PC-9 (cell line): ENCODE measurements at regions not wholly inside any gene's neighbourhood (a gene's known extent, or its start where the extent isn't known, plus 50 kb on each side); places are given as distances from the start of the nearest gene placed in this dataset.

Experiments
- BruUV-seq: library from RNA; stranded (reverse); fragments of 400-500 nt; replicated peaks from 2 replicates; lab custom pipeline; 2021; lab: Mats Ljungman, UMichigan
- CTCF ChIA-PET: fragments of 300-600 bp; sonication (Branson Sonifier 250); formaldehyde crosslinking; loops from one replicate; lab custom pipeline; 2022; ENCODE audit warnings: antibody characterized with exemption; lab: Charles Lee
- POLR2A ChIA-PET: fragments of 300-600 bp; sonication (Branson Sonifier 250); formaldehyde crosslinking; loops from one replicate; lab custom pipeline; 2022; ENCODE audit warnings: antibody characterized with exemption; ENCODE audit not compliant: unreplicated experiment; lab: Charles Lee
- DNase-seq, 2 experiments: peaks; one replicate each; pipeline versions ENCODE4 v3.0.0 to v3.0.0-alpha.2; 2015 to 2022; ENCODE audit warnings: mixed read lengths in 1 of 2
- H2AFZ ChIP-seq: fragments of 200-600 bp; sonication (generic); 2 replicates; pipeline ENCODE4 v1.8.1; 2017; ENCODE audit warnings: antibody characterized with exemption
- H3F3A ChIP-seq: fragments of 200-600 bp; sonication (generic); 2 replicates; pipeline ENCODE4 v1.8.1; 2017; ENCODE audit warnings: antibody characterized with exemption, mild to moderate bottlenecking, low read depth; ENCODE audit not compliant: insufficient read depth
- H3K27ac ChIP-seq: fragments of 200-600 bp; sonication (generic); 2 replicates; pipeline ENCODE4 v1.6.1; 2016; ENCODE audit warnings: mixed run types
- H3K27me3 ChIP-seq: fragments of 200-600 bp; sonication (generic); 2 replicates; pipeline ENCODE4 v1.6.1; 2016; ENCODE audit warnings: low read depth, mixed run types; ENCODE audit not compliant: insufficient read depth
- H3K36me3 ChIP-seq: fragments of 200-600 bp; sonication (generic); 2 replicates; pipeline ENCODE4 v1.6.1; 2016; ENCODE audit warnings: low read depth, mixed run types
- H3K4me1 ChIP-seq: fragments of 200-600 bp; sonication (generic); replicated peaks from 2 replicates; pipeline ENCODE4 v1.6.1; 2016; ENCODE audit warnings: mixed run types; ENCODE audit not compliant: insufficient read depth
- H3K4me2 ChIP-seq: fragments of 200-600 bp; sonication (generic); 2 replicates; pipeline ENCODE4 v1.6.1; 2017; ENCODE audit warnings: mixed run types
- H3K4me3 ChIP-seq: fragments of 200-600 bp; sonication (generic); 2 replicates; pipeline ENCODE4 v1.6.1; 2016; ENCODE audit warnings: mixed run types
- H3K79me2 ChIP-seq: fragments of 200-600 bp; sonication (generic); 2 replicates; pipeline ENCODE4 v1.6.1; 2017; ENCODE audit warnings: low read depth, mixed run types
- H3K9me2 ChIP-seq: fragments of 200-600 bp; sonication (generic); 2 replicates; pipeline ENCODE4 v1.8.1; 2017; ENCODE audit warnings: mild to moderate bottlenecking; ENCODE audit not compliant: insufficient read depth
- H3K9me3 ChIP-seq: fragments of 200-600 bp; sonication (generic); 2 replicates; pipeline ENCODE4 v1.8.1; 2016; ENCODE audit warnings: low read depth; ENCODE audit not compliant: insufficient read depth
- H4K20me1 ChIP-seq: fragments of 200-600 bp; sonication (generic); 2 replicates; pipeline ENCODE4 v1.8.1; 2017; ENCODE audit not compliant: insufficient read depth
- EZH2 ChIP-seq: fragments of 200-600 bp; sonication (generic); IDR thresholded peaks from 2 replicates; pipeline ENCODE4 v1.8.0; 2017; ENCODE audit warnings: antibody characterized with exemption, low read depth
- intact Hi-C: fragments of 100-400 bp; cut with micrococcal nuclease; formaldehyde crosslinking; loops from one replicate; pipeline ENCODE4 v1.10.0; 2022; ENCODE audit not compliant: unreplicated experiment
- TF ChIP-seq, protein P1 (sequence below): fragments of 200-600 bp; sonication (generic); conservative IDR thresholded peaks from 2 replicates; pipeline ENCODE4 v1.6.1; 2017; ENCODE audit warnings: mixed run types, antibody characterized with exemption, mild to moderate bottlenecking, moderate library complexity

DNA sequence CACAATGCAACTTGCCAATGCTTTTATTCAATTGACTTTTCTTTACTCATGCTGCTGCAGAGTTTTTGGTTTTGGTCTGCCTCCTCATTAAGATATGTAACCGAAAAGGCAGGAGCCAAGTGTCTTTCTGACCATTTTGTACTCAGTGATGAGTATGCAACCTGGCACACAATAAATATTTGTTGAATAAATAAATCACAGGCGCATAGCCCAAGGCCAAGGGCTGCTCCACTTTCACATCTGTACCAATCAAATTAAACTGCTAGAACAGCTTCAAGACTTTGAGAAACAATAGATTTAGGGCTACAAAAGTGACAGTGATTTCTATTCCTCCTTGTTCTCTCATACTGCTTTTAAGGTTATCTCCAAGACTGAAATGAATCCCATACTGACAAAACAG lies 828.2 kb downstream of the RNF144A start:
- no peaks in the 10 kb centered on the region for H3K9me3 ChIP-seq
- POLR2A ChIA-PET: no interaction called here
- H3K79me2 ChIP-seq: no peaks in the 10 kb centered on the region
- H3F3A ChIP-seq: no peaks in the 10 kb centered on the region
- H3K4me3 ChIP-seq: no peak overlapping the region
- H2AFZ ChIP-seq: no peak overlapping the region
- no peak overlapping the region for H3K4me2 ChIP-seq
- H3K27me3 ChIP-seq: no peaks in the 10 kb centered on the region
- TF ChIP-seq, protein P1, sequence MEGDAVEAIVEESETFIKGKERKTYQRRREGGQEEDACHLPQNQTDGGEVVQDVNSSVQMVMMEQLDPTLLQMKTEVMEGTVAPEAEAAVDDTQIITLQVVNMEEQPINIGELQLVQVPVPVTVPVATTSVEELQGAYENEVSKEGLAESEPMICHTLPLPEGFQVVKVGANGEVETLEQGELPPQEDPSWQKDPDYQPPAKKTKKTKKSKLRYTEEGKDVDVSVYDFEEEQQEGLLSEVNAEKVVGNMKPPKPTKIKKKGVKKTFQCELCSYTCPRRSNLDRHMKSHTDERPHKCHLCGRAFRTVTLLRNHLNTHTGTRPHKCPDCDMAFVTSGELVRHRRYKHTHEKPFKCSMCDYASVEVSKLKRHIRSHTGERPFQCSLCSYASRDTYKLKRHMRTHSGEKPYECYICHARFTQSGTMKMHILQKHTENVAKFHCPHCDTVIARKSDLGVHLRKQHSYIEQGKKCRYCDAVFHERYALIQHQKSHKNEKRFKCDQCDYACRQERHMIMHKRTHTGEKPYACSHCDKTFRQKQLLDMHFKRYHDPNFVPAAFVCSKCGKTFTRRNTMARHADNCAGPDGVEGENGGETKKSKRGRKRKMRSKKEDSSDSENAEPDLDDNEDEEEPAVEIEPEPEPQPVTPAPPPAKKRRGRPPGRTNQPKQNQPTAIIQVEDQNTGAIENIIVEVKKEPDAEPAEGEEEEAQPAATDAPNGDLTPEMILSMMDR: no peak
- TF ChIP-seq EZH2: no peak
- DNase-seq: no peak
- H4K20me1 ChIP-seq: no peaks in the 10 kb centered on the region
- no peaks in the 10 kb centered on the region for H3K36me3 ChIP-seq
- CTCF ChIA-PET: no interaction called here
- H3K4me1 ChIP-seq: no peaks in the 10 kb centered on the region
- no peaks in the 10 kb centered on the region for H3K9me2 ChIP-seq
- intact Hi-C loops: no loop called here
- no peak overlapping the region for H3K27ac ChIP-seq
- no TSS peak for BruUV-seq

DNA sequence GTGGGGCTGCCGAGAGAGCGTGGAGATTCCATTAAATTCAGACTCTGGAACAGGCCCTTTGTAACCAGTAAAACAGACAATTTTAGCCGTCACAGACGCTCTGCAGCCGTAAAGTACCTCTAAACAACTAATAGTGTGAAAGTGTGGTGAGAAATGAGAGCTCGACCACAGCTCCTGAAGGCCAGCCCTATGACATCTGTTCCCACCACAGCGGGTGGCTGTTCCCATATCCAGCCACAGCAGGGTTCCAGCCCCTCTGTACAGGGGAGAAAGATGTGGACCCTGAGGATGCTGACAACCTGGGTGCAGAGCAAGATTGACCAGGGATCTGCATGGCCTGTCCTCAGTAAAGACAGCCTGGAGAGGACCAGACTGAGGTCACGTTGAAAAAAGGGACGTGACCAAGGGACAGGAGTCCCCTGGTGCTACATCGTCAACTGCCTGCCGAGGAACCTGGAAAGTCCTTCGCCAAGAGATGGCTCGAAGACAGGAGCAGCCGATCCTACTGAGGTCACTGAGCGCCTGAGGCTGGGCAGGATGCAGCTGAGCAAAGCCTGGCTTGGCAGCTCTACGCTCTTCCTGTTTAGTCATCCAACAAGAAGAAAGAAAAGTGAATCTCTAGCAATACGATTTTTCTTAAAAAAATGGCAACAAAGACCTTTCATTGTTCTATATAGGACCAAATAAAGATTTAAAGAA lies 831.7 kb downstream of the RNF144A start:
- ChIA-PET POLR2A (no interaction called here), CTCF (no interaction called here)
- Histone ChIP-seq H3F3A (no peaks in the 10 kb centered on the region), H3K79me2 (no peaks in the 10 kb centered on the region), H2AFZ (no peak overlapping the region), H3K27me3 (no peaks in the 10 kb centered on the region), H3K27ac (no peak overlapping the region), H3K4me1 (no peaks in the 10 kb centered on the region), H3K36me3 (no peaks in the 10 kb centered on the region), H3K4me2 (no peak overlapping the region), H3K9me2 (no peaks in the 10 kb centered on the region), H3K9me3 (no peaks in the 10 kb centered on the region), H4K20me1 (no peaks in the 10 kb centered on the region), H3K4me3 (no peak overlapping the region)
- no peak for TF ChIP-seq EZH2
- TF ChIP-seq, protein P1: no peak
- BruUV-seq: no TSS peak
- intact Hi-C loops: no loop called here
- DNase-seq: no peak

- Histone ChIP-seq H3K36me3 (no peaks in the 10 kb centered on the region), H3K9me2 (no peaks in the 10 kb centered on the region), H3K9me3 (no peaks in the 10 kb centered on the region), H4K20me1 (no peaks in the 10 kb centered on the region), H3K4me3 (no peak overlapping the region), H3K27ac (no peak overlapping the region), H3K79me2 (no peaks in the 10 kb centered on the region), H3K4me1 (no peaks in the 10 kb centered on the region), H2AFZ (no peak overlapping the region), H3F3A (no peaks in the 10 kb centered on the region), H3K4me2 (no peak overlapping the region), H3K27me3 (no peaks in the 10 kb centered on the region)
- TF ChIP-seq EZH2: no peak
- TF ChIP-seq, protein P1: no peak
- no peak for DNase-seq
- ChIA-PET CTCF (no interaction called here), POLR2A (no interaction called here)
- BruUV-seq: no TSS peak
- intact Hi-C loops: no loop called here
These were observed 832.8 kb downstream of the RNF144A start for GRCh38 chr2:7749895-7750559.
